A549 (cell line): ENCODE measurements at regions not wholly inside any gene's neighbourhood (a gene's known extent, or its start where the extent isn't known, plus 50 kb on each side); places are given as distances from the start of the nearest gene placed in this dataset.

Experiments used
- ATAC-seq, 2 experiments: fragments of 200-7000 bp in 1 of 2; fragments of >200 bp in 1 of 2; cut with Nextera tagmentation in 1 of 2; cut with Tn5 transposase in 1 of 2; 3 replicates each; pipeline versions ENCODE4 v1.8.0 to v1.9.1; 2018 to 2020; ENCODE audit warnings: mild to moderate bottlenecking in 1 of 2, moderate library complexity in 1 of 2
- CTCF ChIA-PET: fragments of 300-600 bp; sonication (Branson Sonifier 250); formaldehyde crosslinking; extraction: SDS; loops from one replicate; lab custom pipeline; 2021; ENCODE audit warnings: antibody characterized with exemption, inconsistent platforms; lab: Yijun Ruan, JAX
- POLR2A ChIA-PET: fragments of 350-600 bp; formaldehyde crosslinking; extraction: SDS; loops from one replicate; lab custom pipeline; 2021; ENCODE audit warnings: antibody characterized with exemption, inconsistent platforms; lab: Yijun Ruan, JAX
- DNase-seq, 2 experiments: peaks; one replicate each; pipeline versions ENCODE4 v3.0.0 to v3.0.0-alpha.2; 2011 to 2016; ENCODE audit warnings: low read depth in 1 of 2, low spot score in 1 of 2
- FAIRE-seq: peaks from 2 replicates; lab custom pipeline; 2011; peaks lifted over from hg19 to GRCh38; lab: Jason Lieb, UNC
- H3K27ac ChIP-seq, 2 experiments: fragments of >200 bp; sonication (Bioruptor Twin); formaldehyde crosslinking; 3 replicates each; pipeline ENCODE4 v1.5.1; 2016 to 2017
- H3K4me1 ChIP-seq: fragments of >200 bp; sonication (Bioruptor Twin); formaldehyde crosslinking; 3 replicates; pipeline ENCODE4 v1.6.1; 2016
- H3K4me2 ChIP-seq: fragments of >200 bp; sonication (Bioruptor Twin); formaldehyde crosslinking; 3 replicates; pipeline ENCODE4 v1.6.1; 2016
- H3K4me3 ChIP-seq: fragments of >200 bp; sonication (Bioruptor Twin); formaldehyde crosslinking; 3 replicates; pipeline ENCODE4 v1.5.1; 2016
- H3K9me3 ChIP-seq: fragments of >200 bp; sonication (Bioruptor Twin); formaldehyde crosslinking; 3 replicates; pipeline ENCODE4 v1.6.1; 2016
- CEBPB ChIP-seq, 2 experiments: fragments of >200 bp in 1 of 2; sonication (Bioruptor Twin) in 1 of 2; formaldehyde crosslinking in 1 of 2; IDR thresholded peaks; 2 replicates each; pipeline ENCODE4 v1.6.1; 2012 to 2016
- EHMT2 ChIP-seq: fragments of 200-600 bp; sonication (generic); IDR thresholded peaks from 2 replicates; pipeline ENCODE4 v1.6.1; 2016; ENCODE audit warnings: antibody characterized with exemption, low read depth, mild to moderate bottlenecking, moderate library complexity
- EP300 ChIP-seq, 2 experiments: fragments of >200 bp; sonication (Bioruptor Twin); formaldehyde crosslinking; IDR thresholded peaks; 2 replicates in 1 of 2; 3 replicates in 1 of 2; pipeline ENCODE4 v1.6.1; 2016 to 2017
- FOSL2 ChIP-seq, 2 experiments: fragments of 450-650 bp in 1 of 2; fragments of >200 bp in 1 of 2; sonication (Bioruptor Twin) in 1 of 2; formaldehyde crosslinking; IDR thresholded peaks; 2 replicates each; pipeline versions ENCODE4 v1.5.0 to v1.6.1; 2016 to 2020; ENCODE audit warnings: mild to moderate bottlenecking in 1 of 2, moderate library complexity in 1 of 2
- FOXS1 ChIP-seq: fragments of 250-450 bp; sonication (Bioruptor Pico); IDR thresholded peaks from 2 replicates; pipeline ENCODE4 v1.5.0; 2020; ENCODE audit warnings: mild to moderate bottlenecking, moderate library complexity
- GATA3 ChIP-seq: IDR thresholded peaks from 2 replicates; pipeline ENCODE4 v1.6.1; 2012; ENCODE audit warnings: borderline replicate concordance
- HOXB13 ChIP-seq: fragments of 250-450 bp; sonication (Bioruptor Pico); IDR thresholded peaks from 2 replicates; pipeline ENCODE4 v1.5.0; 2020; ENCODE audit warnings: low read depth, mild to moderate bottlenecking, moderate library complexity
- HOXB5 ChIP-seq: fragments of 250-450 bp; sonication (Bioruptor Pico); IDR thresholded peaks from 2 replicates; pipeline ENCODE4 v1.5.0; 2020; ENCODE audit warnings: mild to moderate bottlenecking, moderate library complexity
- JUN ChIP-seq, 2 experiments: fragments of >200 bp; sonication (Bioruptor Twin); formaldehyde crosslinking; IDR thresholded peaks; 2 replicates in 1 of 2; 3 replicates in 1 of 2; pipeline ENCODE4 v1.6.1; 2016 to 2017
- JUNB ChIP-seq: fragments of >200 bp; sonication (Bioruptor Twin); formaldehyde crosslinking; IDR thresholded peaks from 2 replicates; pipeline ENCODE4 v1.6.1; 2016
- MAFK ChIP-seq: fragments of 450-650 bp; IDR thresholded peaks from 2 replicates; pipeline ENCODE4 v1.6.1; 2014; ENCODE audit not compliant: partially characterized antibody
- NFE2L2 ChIP-seq: fragments of 150-350 bp; conservative IDR thresholded peaks from 2 replicates; pipeline ENCODE4 v1.6.1; 2014; ENCODE audit warnings: low read length
- PHF8 ChIP-seq: fragments of 200-600 bp; sonication (generic); IDR thresholded peaks from 2 replicates; pipeline ENCODE4 v1.6.1; 2016; ENCODE audit warnings: low read depth, mild to moderate bottlenecking, antibody characterized with exemption, moderate library complexity, borderline replicate concordance
- RAD21 ChIP-seq, 2 experiments: fragments of >200 bp in 1 of 2; sonication (Bioruptor Twin) in 1 of 2; formaldehyde crosslinking in 1 of 2; IDR thresholded peaks in 1 of 2; conservative IDR thresholded peaks in 1 of 2; 2 replicates in 1 of 2; 3 replicates in 1 of 2; pipeline ENCODE4 v1.6.1; 2012 to 2018; ENCODE audit warnings: inconsistent platforms in 1 of 2
- RARB ChIP-seq: fragments of 250-450 bp; sonication (Bioruptor Pico); IDR thresholded peaks from 2 replicates; pipeline ENCODE4 v1.8.0; 2021; ENCODE audit warnings: mild to moderate bottlenecking, moderate library complexity
- SMC3 ChIP-seq: fragments of >200 bp; sonication (Bioruptor Twin); formaldehyde crosslinking; IDR thresholded peaks from 3 replicates; pipeline ENCODE4 v1.6.1; 2018; ENCODE audit warnings: inconsistent platforms
- SREBF2 ChIP-seq: fragments of 450-650 bp; IDR thresholded peaks from 2 replicates; pipeline ENCODE4 v1.6.1; 2014; ENCODE audit warnings: mild to moderate bottlenecking, moderate library complexity
- ZFP36 ChIP-seq: fragments of 450-650 bp; IDR thresholded peaks from 2 replicates; pipeline ENCODE4 v1.6.1; 2014; ENCODE audit warnings: borderline replicate concordance; ENCODE audit not compliant: partially characterized antibody
- ZSCAN20 ChIP-seq: fragments of 250-450 bp; sonication (Bioruptor Pico); IDR thresholded peaks from 2 replicates; pipeline ENCODE4 v1.8.0; 2022; ENCODE audit warnings: mild to moderate bottlenecking, moderate library complexity
- WGBS: methylation state at CpG from one replicate; pipeline ENCODE4 v1.1.6; 2017; ENCODE audit errors: missing lambda C conversion rate; 5-methylcytosine and 5-hydroxymethylcytosine counted together
- TF ChIP-seq, protein P1 (sequence below): fragments of 250-450 bp; sonication (Bioruptor Pico); IDR thresholded peaks from 2 replicates; pipeline ENCODE4 v1.5.0; 2021; ENCODE audit warnings: mild to moderate bottlenecking, moderate library complexity, borderline replicate concordance
- TF ChIP-seq, protein P2 (sequence below): IDR thresholded peaks from 2 replicates; pipeline ENCODE4 v1.6.1; 2012; ENCODE audit warnings: low read depth, borderline replicate concordance
- TF ChIP-seq, protein P3 (sequence below): IDR thresholded peaks from 2 replicates; pipeline ENCODE4 v1.6.1; 2012
- TF ChIP-seq, protein P4 (sequence below): IDR thresholded peaks from 2 replicates; pipeline ENCODE4 v1.6.1; 2012

DNA sequence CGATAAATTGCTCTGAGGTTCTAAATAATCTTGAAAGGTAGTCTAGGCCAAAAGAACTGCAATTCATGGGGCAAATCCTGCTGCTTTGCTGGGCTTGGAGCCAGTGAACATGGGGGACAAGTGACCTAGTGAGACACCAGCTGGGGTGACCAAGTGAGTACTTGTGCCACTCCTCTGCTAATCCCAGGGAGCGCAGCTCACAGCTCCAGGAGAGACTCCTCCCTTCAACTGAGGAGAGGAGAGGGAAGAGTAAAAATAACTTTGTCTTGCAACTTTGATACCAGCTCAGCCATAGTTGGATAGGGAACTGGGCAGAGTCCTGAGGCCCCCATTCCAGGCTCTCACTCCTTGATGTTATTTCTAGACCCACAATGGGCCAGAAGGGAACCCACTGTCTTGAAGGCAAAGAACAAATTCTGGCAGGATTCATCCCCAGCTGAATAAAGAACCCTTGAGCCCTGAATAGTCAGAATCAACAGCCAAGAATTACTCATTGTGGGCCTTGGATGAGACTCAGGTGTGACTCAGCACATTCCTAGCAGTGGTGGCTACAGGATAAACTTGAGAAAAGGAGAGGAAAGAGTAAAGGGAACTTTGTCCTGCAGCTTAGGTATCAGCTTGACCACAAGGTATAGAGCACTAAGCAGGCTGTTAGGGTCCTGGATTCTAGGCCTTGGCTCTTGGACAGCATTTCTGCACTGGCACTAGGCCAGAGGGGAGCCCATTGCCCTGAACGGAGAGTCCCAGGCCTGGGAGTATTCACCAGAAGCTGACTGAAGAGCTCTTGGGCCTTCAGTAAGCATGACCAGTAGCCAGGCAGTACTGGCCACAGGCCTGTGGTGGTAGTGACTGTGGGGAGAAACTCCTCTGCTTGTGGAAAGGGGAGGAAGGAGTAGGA is 288.3 kb upstream of the CDH18 start:
- DNase-seq (peak; percentile 65 to 91), ATAC-seq (peak; percentile 99 to 100), FAIRE-seq (peak; percentile 95)
- WGBS: 50% methylated on average over 3 of the region's 3 CpGs
- H3K4me2 ChIP-seq: peak overlapping the region; percentile 59
- CTCF ChIA-PET: no interaction called here
- peaks cover 6% of the 10 kb centered on the region; the same call in 2 of the 3 replicates for H3K9me3 ChIP-seq
- TF ChIP-seq RARB (CRISPR knock-in tag) (no peak), EHMT2 (0 out of 2 replicates have a peak, but pooled peaks have one; percentile 24), NFE2L2 (peak; percentile 98), HOXB5 (peak; percentile 13; the same call in 1 of the 2 replicates), JUN (IDR thresholded peaks at IDR 0.05) (peak; percentile 63 to 67; a peak in 3 of 5 replicates), MAFK (peak; percentile 100), ZFP36 (no peak), ZSCAN20 (no peak), SMC3 (0 out of 3 replicates have a peak, but pooled peaks have one; percentile 13), EP300 (IDR thresholded peaks at IDR 0.05) (peak in 1 of 2 experiments; percentile 45; a peak in 2 of 5 replicates), FOXS1 (CRISPR knock-in tag) (peak; percentile 74; the same call in 1 of the 2 replicates), JUNB (peak; percentile 72), GATA3 (peak; percentile 72; the same call in 1 of the 2 replicates), SREBF2 (no peak), RAD21 (conservative IDR thresholded peaks at IDR 0.05 in 1 of 2, IDR thresholded peaks at IDR 0.05 in 1 of 2) (peak; percentile 11 to 39; a peak in 2 of 5 replicates), HOXB13 (CRISPR knock-in tag) (peak; percentile 5; the same call in 1 of the 2 replicates), CEBPB (IDR thresholded peaks at IDR 0.05) (peak in 1 of 2 experiments; percentile 4; a peak in 1 of 4 replicates), FOSL2 (IDR thresholded peaks at IDR 0.05) (peak; percentile 83), FOSL2 (CRISPR knock-in tag; IDR thresholded peaks at IDR 0.05) (peak; percentile 96), PHF8 (no peak)
- TF ChIP-seq, protein P1, sequence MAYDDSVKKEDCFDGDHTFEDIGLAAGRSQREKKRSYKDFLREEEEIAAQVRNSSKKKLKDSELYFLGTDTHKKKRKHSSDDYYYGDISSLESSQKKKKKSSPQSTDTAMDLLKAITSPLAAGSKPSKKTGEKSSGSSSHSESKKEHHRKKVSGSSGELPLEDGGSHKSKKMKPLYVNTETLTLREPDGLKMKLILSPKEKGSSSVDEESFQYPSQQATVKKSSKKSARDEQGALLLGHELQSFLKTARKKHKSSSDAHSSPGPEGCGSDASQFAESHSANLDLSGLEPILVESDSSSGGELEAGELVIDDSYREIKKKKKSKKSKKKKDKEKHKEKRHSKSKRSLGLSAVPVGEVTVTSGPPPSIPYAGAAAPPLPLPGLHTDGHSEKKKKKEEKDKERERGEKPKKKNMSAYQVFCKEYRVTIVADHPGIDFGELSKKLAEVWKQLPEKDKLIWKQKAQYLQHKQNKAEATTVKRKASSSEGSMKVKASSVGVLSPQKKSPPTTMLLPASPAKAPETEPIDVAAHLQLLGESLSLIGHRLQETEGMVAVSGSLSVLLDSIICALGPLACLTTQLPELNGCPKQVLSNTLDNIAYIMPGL (CRISPR knock-in tag): no peak
- TF ChIP-seq, protein P2, sequence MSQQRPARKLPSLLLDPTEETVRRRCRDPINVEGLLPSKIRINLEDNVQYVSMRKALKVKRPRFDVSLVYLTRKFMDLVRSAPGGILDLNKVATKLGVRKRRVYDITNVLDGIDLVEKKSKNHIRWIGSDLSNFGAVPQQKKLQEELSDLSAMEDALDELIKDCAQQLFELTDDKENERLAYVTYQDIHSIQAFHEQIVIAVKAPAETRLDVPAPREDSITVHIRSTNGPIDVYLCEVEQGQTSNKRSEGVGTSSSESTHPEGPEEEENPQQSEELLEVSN: 0 out of 2 replicates have a peak, but pooled peaks have one; percentile 49
- TF ChIP-seq, protein P3, sequence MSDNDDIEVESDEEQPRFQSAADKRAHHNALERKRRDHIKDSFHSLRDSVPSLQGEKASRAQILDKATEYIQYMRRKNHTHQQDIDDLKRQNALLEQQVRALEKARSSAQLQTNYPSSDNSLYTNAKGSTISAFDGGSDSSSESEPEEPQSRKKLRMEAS: peak; percentile 73
- TF ChIP-seq, protein P4, sequence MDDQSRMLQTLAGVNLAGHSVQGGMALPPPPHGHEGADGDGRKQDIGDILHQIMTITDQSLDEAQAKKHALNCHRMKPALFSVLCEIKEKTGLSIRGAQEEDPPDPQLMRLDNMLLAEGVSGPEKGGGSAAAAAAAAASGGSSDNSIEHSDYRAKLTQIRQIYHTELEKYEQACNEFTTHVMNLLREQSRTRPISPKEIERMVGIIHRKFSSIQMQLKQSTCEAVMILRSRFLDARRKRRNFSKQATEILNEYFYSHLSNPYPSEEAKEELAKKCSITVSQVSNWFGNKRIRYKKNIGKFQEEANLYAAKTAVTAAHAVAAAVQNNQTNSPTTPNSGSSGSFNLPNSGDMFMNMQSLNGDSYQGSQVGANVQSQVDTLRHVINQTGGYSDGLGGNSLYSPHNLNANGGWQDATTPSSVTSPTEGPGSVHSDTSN: 0 out of 2 replicates have a peak, but pooled peaks have one; percentile 22
- H3K4me1 ChIP-seq: peaks cover 40% of the 10 kb centered on the region
- H3K27ac ChIP-seq: peak overlapping the region; percentile 94 to 99
- POLR2A ChIA-PET: interaction anchor here (1.6 kb wide), 1 partner anchor 10 kb away, joined by 8 read pairs; no protein-coding TSS in a partner anchor
- no peak overlapping the region for H3K4me3 ChIP-seq
